K562 (cell line): ENCODE measurements at regions not wholly inside any gene's neighbourhood (a gene's known extent, or its start where the extent isn't known, plus 50 kb on each side); places are given as distances from the start of the nearest gene placed in this dataset.
A peak's percentile ranks its signal among the peaks of the same experiment; 100 is the strongest.

Source experiments
- CBFA2T3 ChIP-seq: fragments of 450-650 bp; IDR thresholded peaks from 2 replicates; pipeline ENCODE4 v1.6.1; 2017
- EGR1 ChIP-seq: fragments of 450-650 bp; conservative IDR thresholded peaks from 2 replicates; pipeline ENCODE4 v1.6.1; 2017; ENCODE audit warnings: mild to moderate bottlenecking
- ETV5 ChIP-seq: sonication (generic); formaldehyde crosslinking; IDR thresholded peaks from 2 replicates; pipeline ENCODE4 v1.4.0; 2020; ENCODE audit warnings: low read depth, mild to moderate bottlenecking, missing genetic modification reagents
- GABPB1 ChIP-seq: sonication (generic); formaldehyde crosslinking; IDR thresholded peaks from 2 replicates; pipeline ENCODE4 v1.8.0; 2022; ENCODE audit warnings: mild to moderate bottlenecking, missing genetic modification reagents
- HCFC1 ChIP-seq: IDR thresholded peaks from 2 replicates; pipeline ENCODE4 v1.6.1; 2012; ENCODE audit warnings: low read depth, low read length, improper control_type of control experiment
- LEF1 ChIP-seq: fragments of 450-650 bp; IDR thresholded peaks from 2 replicates; pipeline ENCODE4 v1.6.1; 2016; ENCODE audit warnings: mild to moderate bottlenecking
- NCOA1 ChIP-seq: fragments of 450-650 bp; IDR thresholded peaks from 2 replicates; pipeline ENCODE4 v1.6.1; 2016; ENCODE audit warnings: low read depth
- RBFOX2 ChIP-seq: fragments of 200-400 bp; formaldehyde crosslinking; IDR thresholded peaks from 2 replicates; pipeline ENCODE4 v1.6.1; 2017; ENCODE audit warnings: low read depth, mild to moderate bottlenecking, low read length, moderate library complexity
- REST ChIP-seq, 2 experiments: fragments of 450-650 bp; formaldehyde crosslinking in 1 of 2; IDR thresholded peaks; 2 replicates each; pipeline versions ENCODE4 v1.4.0 to v1.6.1; 2014 to 2020; ENCODE audit warnings: mild to moderate bottlenecking in 2 of 2, borderline replicate concordance in 1 of 2, low read depth in 1 of 2
- ZNF24 ChIP-seq: fragments of 450-650 bp; IDR thresholded peaks from 2 replicates; pipeline ENCODE4 v1.6.1; 2016
- ZNF408 ChIP-seq: fragments of 250-450 bp; sonication (Bioruptor Pico); IDR thresholded peaks from 2 replicates; pipeline ENCODE4 v1.4.0; 2020; ENCODE audit warnings: low read depth, mild to moderate bottlenecking, moderate library complexity
- TF ChIP-seq, protein P1 (sequence below), 2 experiments: fragments of 450-650 bp; IDR thresholded peaks; 2 replicates each; pipeline ENCODE4 v1.6.1; 2018; ENCODE audit warnings: mild to moderate bottlenecking in 2 of 2, low read depth in 1 of 2; ENCODE audit not compliant: partially characterized antibody in 2 of 2
- TF ChIP-seq, protein P2 (sequence below): IDR thresholded peaks from 2 replicates; pipeline ENCODE4 v1.6.1; 2012; ENCODE audit warnings: low read depth, low read length, improper control_type of control experiment, borderline replicate concordance

DNA sequence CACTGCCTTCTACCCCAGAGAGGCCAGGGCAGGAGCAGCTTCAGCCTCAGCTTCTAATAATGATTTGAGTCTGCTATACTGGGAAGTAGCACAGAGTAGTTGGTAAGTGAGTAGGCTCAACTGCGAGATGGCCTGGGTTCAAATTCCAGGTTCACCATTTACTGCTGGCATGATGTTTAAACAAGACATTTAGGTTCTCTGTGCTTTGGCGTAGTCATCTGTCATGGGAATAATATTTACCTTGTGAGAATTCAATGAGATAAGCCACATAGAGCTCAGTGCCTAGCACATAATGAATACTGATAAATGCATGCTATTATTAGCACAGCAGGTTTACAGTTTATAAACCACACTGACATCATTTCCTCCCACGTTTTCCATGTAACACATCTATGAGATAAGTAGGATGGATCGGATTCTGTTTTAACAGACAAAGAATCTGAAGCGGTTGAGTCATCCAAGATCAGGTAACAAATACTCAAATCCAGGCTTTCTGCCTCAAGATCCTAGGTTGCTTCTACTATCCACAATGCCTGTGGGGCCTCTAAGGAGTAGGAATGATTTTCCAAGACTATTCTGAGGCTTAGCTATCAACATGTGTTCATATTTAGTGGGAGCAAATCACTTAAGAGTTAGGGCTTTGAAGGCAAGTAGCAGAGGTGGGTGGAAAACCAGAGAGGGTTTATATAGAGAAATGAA lies 72.9 kb upstream of the DTNBP1 start (continued):
- TF ChIP-seq, protein P1, sequence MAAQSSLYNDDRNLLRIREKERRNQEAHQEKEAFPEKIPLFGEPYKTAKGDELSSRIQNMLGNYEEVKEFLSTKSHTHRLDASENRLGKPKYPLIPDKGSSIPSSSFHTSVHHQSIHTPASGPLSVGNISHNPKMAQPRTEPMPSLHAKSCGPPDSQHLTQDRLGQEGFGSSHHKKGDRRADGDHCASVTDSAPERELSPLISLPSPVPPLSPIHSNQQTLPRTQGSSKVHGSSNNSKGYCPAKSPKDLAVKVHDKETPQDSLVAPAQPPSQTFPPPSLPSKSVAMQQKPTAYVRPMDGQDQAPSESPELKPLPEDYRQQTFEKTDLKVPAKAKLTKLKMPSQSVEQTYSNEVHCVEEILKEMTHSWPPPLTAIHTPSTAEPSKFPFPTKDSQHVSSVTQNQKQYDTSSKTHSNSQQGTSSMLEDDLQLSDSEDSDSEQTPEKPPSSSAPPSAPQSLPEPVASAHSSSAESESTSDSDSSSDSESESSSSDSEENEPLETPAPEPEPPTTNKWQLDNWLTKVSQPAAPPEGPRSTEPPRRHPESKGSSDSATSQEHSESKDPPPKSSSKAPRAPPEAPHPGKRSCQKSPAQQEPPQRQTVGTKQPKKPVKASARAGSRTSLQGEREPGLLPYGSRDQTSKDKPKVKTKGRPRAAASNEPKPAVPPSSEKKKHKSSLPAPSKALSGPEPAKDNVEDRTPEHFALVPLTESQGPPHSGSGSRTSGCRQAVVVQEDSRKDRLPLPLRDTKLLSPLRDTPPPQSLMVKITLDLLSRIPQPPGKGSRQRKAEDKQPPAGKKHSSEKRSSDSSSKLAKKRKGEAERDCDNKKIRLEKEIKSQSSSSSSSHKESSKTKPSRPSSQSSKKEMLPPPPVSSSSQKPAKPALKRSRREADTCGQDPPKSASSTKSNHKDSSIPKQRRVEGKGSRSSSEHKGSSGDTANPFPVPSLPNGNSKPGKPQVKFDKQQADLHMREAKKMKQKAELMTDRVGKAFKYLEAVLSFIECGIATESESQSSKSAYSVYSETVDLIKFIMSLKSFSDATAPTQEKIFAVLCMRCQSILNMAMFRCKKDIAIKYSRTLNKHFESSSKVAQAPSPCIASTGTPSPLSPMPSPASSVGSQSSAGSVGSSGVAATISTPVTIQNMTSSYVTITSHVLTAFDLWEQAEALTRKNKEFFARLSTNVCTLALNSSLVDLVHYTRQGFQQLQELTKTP (IDR thresholded peaks at IDR 0.05; ENCODE audit: low read depth in 1 of 2, partially characterized antibody in 2 of 2): peak in 1 of 2 experiments; percentile 18
- peak; percentile 70; the same call in 1 of the 2 replicates for TF ChIP-seq LEF1
- TF ChIP-seq REST (IDR thresholded peaks at IDR 0.05; ENCODE audit: borderline replicate concordance): no peak; the same call in 1 of the 2 replicates
- no peak for TF ChIP-seq REST (CRISPR knock-in tag; IDR thresholded peaks at IDR 0.05; ENCODE audit: low read depth)
- TF ChIP-seq EGR1: peak; percentile 87
- peak; percentile 19; the same call in 1 of the 2 replicates for TF ChIP-seq ETV5 (CRISPR knock-in tag)
- no peak for TF ChIP-seq ZNF408 (CRISPR knock-in tag)
- peak; percentile 66 for TF ChIP-seq NCOA1
- TF ChIP-seq ZNF24: no peak; the same call in 1 of the 2 replicates
- TF ChIP-seq CBFA2T3: peak; percentile 77
- TF ChIP-seq HCFC1: no peak
- TF ChIP-seq, protein P2, sequence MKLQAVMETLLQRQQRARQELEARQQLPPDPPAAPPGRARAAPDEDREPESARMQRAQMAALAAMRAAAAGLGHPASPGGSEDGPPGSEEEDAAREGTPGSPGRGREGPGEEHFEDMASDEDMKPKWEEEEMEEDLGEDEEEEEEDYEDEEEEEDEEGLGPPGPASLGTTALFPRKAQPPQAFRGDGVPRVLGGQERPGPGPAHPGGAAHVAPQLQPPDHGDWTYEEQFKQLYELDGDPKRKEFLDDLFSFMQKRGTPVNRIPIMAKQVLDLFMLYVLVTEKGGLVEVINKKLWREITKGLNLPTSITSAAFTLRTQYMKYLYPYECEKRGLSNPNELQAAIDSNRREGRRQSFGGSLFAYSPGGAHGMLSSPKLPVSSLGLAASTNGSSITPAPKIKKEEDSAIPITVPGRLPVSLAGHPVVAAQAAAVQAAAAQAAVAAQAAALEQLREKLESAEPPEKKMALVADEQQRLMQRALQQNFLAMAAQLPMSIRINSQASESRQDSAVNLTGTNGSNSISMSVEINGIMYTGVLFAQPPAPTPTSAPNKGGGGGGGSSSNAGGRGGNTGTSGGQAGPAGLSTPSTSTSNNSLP: peak; percentile 93
- 0 out of 2 replicates have a peak, but pooled peaks have one; percentile 20 for TF ChIP-seq RBFOX2
- TF ChIP-seq GABPB1 (CRISPR knock-in tag): peak; percentile 55; the same call in 1 of the 2 replicates
